UCSD-AML1 (cell line): ENCODE measurements at regions not wholly inside any gene's neighbourhood (a gene's known extent, or its start where the extent isn't known, plus 50 kb on each side); places are given as distances from the start of the nearest gene placed in this dataset.
A peak's percentile ranks its signal among the peaks of the same experiment; 100 is the strongest.

ENCODE experiments used
- DNase-seq: peaks from one replicate; lab custom pipeline; 2025; ENCODE audit not compliant: unreplicated experiment; lab: John Stamatoyannopoulos, UW

GRCh38 chr10:2130705-2131305 is 393.5 kb upstream of the ADARB2 start:
- DNase-seq = no peak

- DNase-seq = no peak
These were observed 391.7 kb upstream of the ADARB2 start for GRCh38 chr10:2128991-2129390.

- DNase-seq = no peak
These were observed 386.8 kb upstream of the ADARB2 start for GRCh38 chr10:2124135-2124534.

GRCh38 chr10:2122431-2123124 is 385.3 kb upstream of the ADARB2 start:
- DNase-seq = no peak

GRCh38 chr10:2121929-2122328 is 384.6 kb upstream of the ADARB2 start:
- no peak for DNase-seq

GRCh38 chr10:2121315-2121714 is 384.0 kb upstream of the ADARB2 start:
- DNase-seq = no peak

- no peak for DNase-seq
These were observed 383.4 kb upstream of the ADARB2 start for GRCh38 chr10:2120746-2121145.

- no peak for DNase-seq
These were observed 382.0 kb upstream of the ADARB2 start for GRCh38 chr10:2119316-2119715.

- DNase-seq = no peak
These were observed 380.9 kb upstream of the ADARB2 start for GRCh38 chr10:2118201-2118600.

GRCh38 chr10:2117641-2118040 is 380.3 kb upstream of the ADARB2 start:
- DNase-seq = no peak

GRCh38 chr10:2111965-2112364 is 374.6 kb upstream of the ADARB2 start:
- no peak for DNase-seq

GRCh38 chr10:2108496-2108895 is 371.2 kb upstream of the ADARB2 start:
- DNase-seq = no peak

GRCh38 chr10:2106641-2107040 is 369.3 kb upstream of the ADARB2 start:
- DNase-seq = no peak

GRCh38 chr10:2099321-2099720 is 362.0 kb upstream of the ADARB2 start:
- DNase-seq = no peak

GRCh38 chr10:2097937-2098336 is 360.6 kb upstream of the ADARB2 start:
- DNase-seq = no peak

GRCh38 chr10:2094171-2094570 is 356.8 kb upstream of the ADARB2 start:
- DNase-seq = no peak

- no peak for DNase-seq
These were observed 346.3 kb upstream of the ADARB2 start for GRCh38 chr10:2083591-2083990.

GRCh38 chr10:2081501-2081900 is 344.2 kb upstream of the ADARB2 start:
- DNase-seq = peak; percentile 50

GRCh38 chr10:2079603-2080078 is 342.3 kb upstream of the ADARB2 start:
- no peak for DNase-seq

- DNase-seq = no peak
These were observed 339.9 kb upstream of the ADARB2 start for GRCh38 chr10:2077231-2077630.

GRCh38 chr10:2076528-2076927 is 339.2 kb upstream of the ADARB2 start:
- no peak for DNase-seq

- no peak for DNase-seq
These were observed 329.7 kb upstream of the ADARB2 start for GRCh38 chr10:2067015-2067414.

GRCh38 chr10:2054728-2055127 is 317.4 kb upstream of the ADARB2 start:
- DNase-seq = no peak
